ENCODE measurements at regions not wholly inside any gene's neighbourhood (a gene's known extent, or its start where the extent isn't known, plus 50 kb on each side); places are given as distances from the start of the nearest gene placed in this dataset.
"Not testable (repeated sequence)": the region's sequence is repeated elsewhere in the genome, so short reads cannot be mapped to it uniquely, and the experiment has no call there.

GRCh38 chr9:85451680-85452079 lies 290.1 kb downstream of the AGTPBP1 start:
- intact Hi-C loops (cut with DNase I; ENCODE audit: low total_unique reads) = no loop called here
- WGBS, 2 donors = 83 to 87% methylated on average over 3 of the region's 3 CpGs
- H3K4me3 ChIP-seq (ENCODE audit: low read depth, poor library complexity, severe bottlenecking) = no peak overlapping the region
- DNase-seq (ENCODE audit: low spot score in 2 of 2) = no peak
- no peak for TF ChIP-seq POLR2A (IDR thresholded peaks at IDR 0.05)
- no peak for TF ChIP-seq CTCF (IDR thresholded peaks at IDR 0.05)

GRCh38 chr9:85445887-85446286 lies 295.9 kb downstream of the AGTPBP1 start:
- intact Hi-C loops (cut with DNase I; ENCODE audit: low total_unique reads) = no loop called here
- DNase-seq (ENCODE audit: low spot score in 2 of 2) = no peak
- TF ChIP-seq CTCF (IDR thresholded peaks at IDR 0.05) (no peak), POLR2A (IDR thresholded peaks at IDR 0.05) (no peak)
- H3K4me3 ChIP-seq (ENCODE audit: low read depth, poor library complexity, severe bottlenecking) = no peak overlapping the region

GRCh38 chr9:85444243-85444642 lies 297.5 kb downstream of the AGTPBP1 start:
- H3K4me3 ChIP-seq (ENCODE audit: low read depth, poor library complexity, severe bottlenecking) = no peak overlapping the region
- TF ChIP-seq POLR2A (IDR thresholded peaks at IDR 0.05) (no peak), CTCF (IDR thresholded peaks at IDR 0.05) (no peak)
- DNase-seq (ENCODE audit: low spot score in 2 of 2) = no peak
- WGBS, 2 donors = 48 to 51% methylated on average over 5 of the region's 5 CpGs
- intact Hi-C loops (cut with DNase I; ENCODE audit: low total_unique reads) = no loop called here

GRCh38 chr9:85443190-85443598 lies 298.6 kb downstream of the AGTPBP1 start:
- 77 to 82% methylated on average over 7 of the region's 7 CpGs for WGBS, 2 donors
- no peak for TF ChIP-seq CTCF (IDR thresholded peaks at IDR 0.05)
- TF ChIP-seq POLR2A (IDR thresholded peaks at IDR 0.05) = no peak
- no peak overlapping the region for H3K4me3 ChIP-seq (ENCODE audit: low read depth, poor library complexity, severe bottlenecking)
- intact Hi-C loops (cut with DNase I; ENCODE audit: low total_unique reads) = no loop called here
- no peak for DNase-seq (ENCODE audit: low spot score in 2 of 2)

- intact Hi-C loops (cut with DNase I; ENCODE audit: low total_unique reads) = no loop called here
- WGBS, 2 donors = 56 to 58% methylated on average over 7 of the region's 7 CpGs
- TF ChIP-seq POLR2A (IDR thresholded peaks at IDR 0.05) (no peak), CTCF (IDR thresholded peaks at IDR 0.05) (no peak)
- no peak for DNase-seq (ENCODE audit: low spot score in 2 of 2)
- H3K4me3 ChIP-seq (ENCODE audit: low read depth, poor library complexity, severe bottlenecking) = no peak overlapping the region
These were observed 302.0 kb downstream of the AGTPBP1 start for GRCh38 chr9:85439791-85440190.

GRCh38 chr9:85433956-85434355 lies 307.8 kb downstream of the AGTPBP1 start:
- DNase-seq (ENCODE audit: low spot score in 2 of 2); intact Hi-C loops (cut with DNase I; ENCODE audit: low total_unique reads); H3K4me3 ChIP-seq (ENCODE audit: low read depth, poor library complexity, severe bottlenecking): not testable (repeated sequence)
- 88 to 93% methylated on average over 2 of the region's 2 CpGs for WGBS, 2 donors

GRCh38 chr9:85433551-85433950 lies 308.2 kb downstream of the AGTPBP1 start:
- 76 to 92% methylated on average over 2 to 3 of the region's 3 CpGs for WGBS, 2 donors
- H3K4me3 ChIP-seq (ENCODE audit: low read depth, poor library complexity, severe bottlenecking); intact Hi-C loops (cut with DNase I; ENCODE audit: low total_unique reads); DNase-seq (ENCODE audit: low spot score in 2 of 2): not testable (repeated sequence)
